Daoy (cell line): ENCODE measurements at regions not wholly inside any gene's neighbourhood (a gene's known extent, or its start where the extent isn't known, plus 50 kb on each side); places are given as distances from the start of the nearest gene placed in this dataset.
A peak's percentile ranks its signal among the peaks of the same experiment; 100 is the strongest.

Experiments
- DNase-seq: peaks from one replicate; pipeline ENCODE4 v3.0.0-alpha.2; 2015; ENCODE audit warnings: low read depth

DNA sequence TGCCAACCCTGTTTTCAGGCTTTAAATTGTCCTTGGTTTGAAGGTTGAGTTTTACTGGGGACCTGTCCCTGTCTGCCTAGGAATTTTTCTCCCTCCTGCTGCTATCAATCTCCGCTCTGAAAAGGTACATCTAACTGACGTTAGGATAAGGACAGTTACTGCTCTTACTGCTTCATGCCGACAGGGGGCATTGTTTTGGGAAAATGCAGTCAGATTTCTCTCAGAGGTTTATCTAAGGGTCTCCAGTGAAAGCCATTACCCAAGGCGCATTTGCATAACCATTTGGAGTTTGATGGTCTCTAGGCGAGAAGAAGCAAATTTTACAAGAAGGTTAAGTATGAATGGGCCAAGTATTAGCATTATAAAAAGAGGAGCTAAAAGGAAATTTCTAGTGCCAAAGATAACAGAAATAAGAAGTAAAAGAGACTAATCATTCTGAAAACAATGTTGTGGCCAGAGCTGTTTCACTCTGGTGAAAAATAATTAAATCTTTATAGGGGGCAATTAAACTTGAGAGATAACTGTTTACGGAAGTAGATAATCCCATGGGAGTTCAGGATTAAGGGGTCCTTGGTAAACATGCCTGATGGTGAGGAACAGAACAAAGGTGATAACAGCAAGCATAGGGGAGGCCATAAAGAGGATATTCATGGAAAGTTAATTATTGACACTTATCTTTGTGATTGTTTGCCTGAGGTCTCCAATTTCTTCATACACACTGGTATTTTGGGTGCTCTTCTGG, 605.0 kb downstream of the MTRR start:
- DNase-seq: no peak

GRCh38 chr5:8474569-8474930, 605.6 kb downstream of the MTRR start:
- no peak for DNase-seq

GRCh38 chr5:8478326-8478725, 609.4 kb downstream of the MTRR start:
- no peak for DNase-seq

GRCh38 chr5:8481007-8481406, 612.1 kb downstream of the MTRR start:
- no peak for DNase-seq

DNA sequence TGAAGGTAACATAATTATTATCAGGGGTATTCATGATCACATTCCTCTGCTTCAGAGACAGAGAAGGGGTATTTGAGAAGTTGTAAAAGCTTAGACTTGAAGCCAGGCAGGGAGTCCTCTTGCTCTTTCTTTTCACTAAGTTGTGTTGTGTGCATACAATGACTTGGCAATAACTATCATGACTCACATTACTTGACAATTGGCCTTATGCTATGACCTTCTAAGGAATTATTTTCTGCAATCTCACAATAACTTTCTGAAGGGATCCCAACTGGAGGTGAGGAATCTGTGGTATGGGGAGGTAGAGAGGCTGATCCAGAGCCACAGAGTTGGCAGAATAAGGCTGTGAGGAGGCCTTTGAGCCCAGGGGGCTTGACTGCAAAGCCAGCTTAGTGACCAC, 622.3 kb downstream of the MTRR start:
- no peak for DNase-seq

GRCh38 chr5:8493176-8493575, 624.2 kb downstream of the MTRR start:
- no peak for DNase-seq

GRCh38 chr5:8500426-8500825, 631.5 kb downstream of the MTRR start:
- DNase-seq: no peak

DNA sequence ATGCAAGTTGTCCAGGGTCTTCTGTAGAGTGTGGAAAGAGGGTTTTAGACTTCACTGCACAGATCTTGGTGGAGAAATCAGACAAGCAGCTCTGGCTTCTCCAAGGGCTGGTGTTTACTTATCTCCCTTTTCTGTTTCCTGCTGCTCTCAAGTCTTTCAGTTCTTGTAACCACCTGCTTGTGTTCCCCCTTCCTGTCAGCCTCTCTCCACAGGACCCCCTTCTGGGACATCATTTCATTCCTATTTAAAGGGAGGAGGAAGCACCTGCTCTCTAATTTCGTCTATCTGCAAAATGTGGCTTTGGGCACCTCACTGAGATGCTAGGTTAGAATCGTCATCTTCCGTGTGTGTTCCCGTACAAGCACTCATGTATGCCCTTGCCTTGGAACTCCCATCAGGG, 636.2 kb downstream of the MTRR start:
- no peak for DNase-seq

GRCh38 chr5:8508231-8508630, 639.3 kb downstream of the MTRR start:
- no peak for DNase-seq

DNA sequence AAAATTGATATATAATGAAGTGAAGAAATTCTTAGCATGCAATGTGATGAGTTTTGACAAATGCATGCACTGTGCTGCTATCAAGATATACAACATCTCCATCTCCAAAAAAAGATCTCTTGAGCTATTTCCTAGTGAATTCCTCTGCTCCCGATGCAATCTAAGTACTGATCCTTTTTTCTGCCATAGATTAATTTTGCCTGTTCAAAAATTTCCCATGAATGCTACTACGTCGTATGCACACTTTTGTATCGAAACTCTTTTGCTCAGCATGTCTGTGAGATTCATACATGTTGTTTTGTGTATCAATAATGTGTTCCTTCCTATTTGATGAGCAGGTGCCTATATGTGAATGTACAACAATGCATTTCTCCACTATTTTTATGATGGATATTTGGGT, 647.4 kb downstream of the MTRR start:
- DNase-seq: no peak

DNA sequence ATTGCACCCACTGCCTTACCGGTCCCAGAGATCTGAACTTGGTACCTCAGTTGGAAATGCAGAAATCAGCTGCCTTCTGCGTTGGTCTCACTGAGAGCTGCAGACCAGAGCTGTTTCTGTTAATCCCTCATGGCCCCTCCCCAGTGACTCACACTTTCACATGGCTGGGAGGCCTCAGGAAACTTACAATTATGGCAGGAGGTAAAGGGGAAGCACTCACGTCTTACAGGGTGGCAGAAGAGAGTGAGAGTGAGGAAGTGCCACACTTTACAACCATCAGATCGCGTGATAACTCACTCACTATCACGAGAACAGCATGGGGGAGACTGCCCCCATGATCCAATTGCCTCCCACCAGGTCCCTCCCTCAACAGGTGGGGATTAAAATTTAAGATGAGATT, 648.5 kb downstream of the MTRR start:
- DNase-seq: peak; percentile 50

DNA sequence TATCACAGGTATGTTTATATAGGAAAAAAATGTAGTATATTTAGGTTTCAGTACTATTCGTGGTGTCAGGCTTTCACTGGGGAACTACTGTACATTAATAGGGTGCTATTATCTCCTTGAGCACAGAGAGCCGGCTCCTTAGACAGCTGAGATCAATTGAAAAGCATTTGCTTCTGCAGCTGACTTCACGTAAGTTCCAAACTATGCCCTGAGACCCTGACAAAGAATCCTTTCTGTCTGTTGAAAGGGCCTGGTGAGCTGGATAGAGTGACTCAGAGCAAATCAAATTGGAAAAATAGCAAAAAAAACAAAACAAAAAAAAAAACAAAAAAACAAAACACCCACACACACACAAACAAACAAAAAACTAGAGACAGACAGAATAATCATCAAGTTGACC, 652.0 kb downstream of the MTRR start:
- DNase-seq: no peak

- no peak for DNase-seq
Measured at GRCh38 chr5:8521991-8522390, 653.0 kb downstream of the MTRR start.

DNA sequence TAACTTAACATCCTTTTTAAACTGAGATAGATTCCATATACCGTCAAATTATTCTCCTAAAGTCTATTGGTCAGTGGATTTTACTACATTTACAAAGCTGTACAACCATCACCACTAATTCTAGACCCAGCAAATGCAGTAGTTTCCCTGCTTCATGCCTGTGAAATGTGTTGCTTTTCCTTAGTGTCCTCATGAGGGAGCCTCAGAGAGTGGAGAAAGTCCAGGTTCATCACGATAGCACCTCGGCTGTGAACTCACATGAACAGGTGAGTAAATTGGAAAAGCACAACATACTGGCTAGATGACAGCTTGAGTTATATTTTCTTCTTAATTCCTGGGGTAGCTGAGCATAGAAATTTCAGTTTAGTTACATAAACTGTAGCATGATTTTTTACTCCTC, 653.7 kb downstream of the MTRR start:
- no peak for DNase-seq

DNA sequence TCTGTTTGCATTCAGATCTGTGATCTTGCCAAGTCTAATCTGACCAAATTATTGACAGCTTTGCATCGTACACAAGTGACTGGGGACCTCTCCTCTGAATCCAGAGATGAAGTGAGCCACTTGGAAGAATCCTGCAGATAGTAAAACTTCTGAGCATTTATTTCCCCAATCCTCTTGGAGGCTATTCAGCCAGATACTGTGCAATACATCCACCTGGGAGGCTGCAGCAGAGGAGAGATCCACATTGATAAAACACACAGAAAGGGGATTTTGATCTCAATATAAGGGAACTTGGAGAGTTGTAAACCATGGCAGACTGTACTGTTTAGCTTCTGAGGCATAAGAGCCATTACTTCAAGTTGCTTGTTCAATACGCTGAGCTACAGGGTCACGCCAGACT, 654.6 kb downstream of the MTRR start:
- no peak for DNase-seq

GRCh38 chr5:8525819-8526218, 656.9 kb downstream of the MTRR start:
- no peak for DNase-seq

DNA sequence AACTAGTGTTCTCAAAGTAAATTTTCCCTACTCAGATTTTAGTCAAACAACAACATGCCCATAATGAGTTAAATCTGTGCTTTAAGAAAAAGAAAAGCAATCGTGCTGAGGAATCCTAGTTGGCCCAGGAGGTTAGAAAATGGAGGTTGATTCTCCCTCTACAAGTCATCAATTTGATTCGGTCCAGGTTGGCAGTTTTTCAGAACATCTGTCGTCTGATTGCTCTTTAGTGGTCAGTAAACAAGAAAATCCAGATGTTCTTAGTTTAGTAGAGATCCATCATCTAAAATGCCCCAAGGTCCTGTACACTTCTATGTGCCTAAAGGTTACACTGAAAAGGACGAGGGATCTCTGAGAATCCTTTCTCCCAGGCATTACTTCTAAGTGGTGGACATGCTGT, 659.2 kb downstream of the MTRR start:
- DNase-seq: no peak

DNA sequence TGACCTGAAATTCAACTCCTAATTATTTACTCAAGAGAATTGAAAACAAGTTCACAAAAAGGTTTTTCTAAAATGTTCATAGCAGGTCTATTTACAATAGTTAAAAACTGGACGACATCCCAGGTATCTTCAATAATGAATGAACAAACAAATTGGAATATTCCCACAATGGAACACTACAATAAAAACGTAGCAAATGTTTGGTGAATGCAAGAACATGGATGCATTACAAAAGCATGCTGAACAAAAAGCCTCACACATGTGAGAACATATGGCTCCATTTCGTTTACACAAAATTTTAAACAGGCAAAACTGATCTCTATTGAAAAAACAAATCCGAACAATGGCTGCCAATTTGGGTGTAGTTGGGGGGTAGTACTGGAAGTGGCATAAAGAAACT, 669.9 kb downstream of the MTRR start:
- no peak for DNase-seq

- no peak for DNase-seq
Measured at GRCh38 chr5:8540317-8540716, 671.4 kb downstream of the MTRR start.

DNA sequence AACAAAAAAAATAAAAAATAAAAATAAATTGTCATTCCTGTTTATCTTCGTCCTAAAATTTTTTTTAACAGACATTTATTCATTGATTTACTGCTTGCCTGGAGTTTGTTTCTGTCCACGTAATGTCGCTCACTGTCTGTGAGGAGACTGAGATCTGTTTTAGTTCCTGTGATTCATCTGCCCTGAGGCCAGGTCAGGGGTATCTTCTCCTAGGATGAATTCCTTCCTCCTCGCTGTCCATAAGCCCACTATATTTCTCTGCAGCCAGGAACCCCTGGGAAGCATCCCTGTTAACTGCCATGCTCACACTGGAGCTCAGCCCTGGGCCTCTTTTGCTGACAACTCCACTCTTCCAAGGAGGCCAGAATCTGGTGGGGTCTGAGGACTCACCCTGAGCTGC, 682.0 kb downstream of the MTRR start:
- no peak for DNase-seq

GRCh38 chr5:8553364-8553763, 684.4 kb downstream of the MTRR start:
- no peak for DNase-seq

GRCh38 chr5:8557728-8558127, 688.8 kb downstream of the MTRR start:
- no peak for DNase-seq

- no peak for DNase-seq
Measured at GRCh38 chr5:8560776-8561175, 691.8 kb downstream of the MTRR start.

DNA sequence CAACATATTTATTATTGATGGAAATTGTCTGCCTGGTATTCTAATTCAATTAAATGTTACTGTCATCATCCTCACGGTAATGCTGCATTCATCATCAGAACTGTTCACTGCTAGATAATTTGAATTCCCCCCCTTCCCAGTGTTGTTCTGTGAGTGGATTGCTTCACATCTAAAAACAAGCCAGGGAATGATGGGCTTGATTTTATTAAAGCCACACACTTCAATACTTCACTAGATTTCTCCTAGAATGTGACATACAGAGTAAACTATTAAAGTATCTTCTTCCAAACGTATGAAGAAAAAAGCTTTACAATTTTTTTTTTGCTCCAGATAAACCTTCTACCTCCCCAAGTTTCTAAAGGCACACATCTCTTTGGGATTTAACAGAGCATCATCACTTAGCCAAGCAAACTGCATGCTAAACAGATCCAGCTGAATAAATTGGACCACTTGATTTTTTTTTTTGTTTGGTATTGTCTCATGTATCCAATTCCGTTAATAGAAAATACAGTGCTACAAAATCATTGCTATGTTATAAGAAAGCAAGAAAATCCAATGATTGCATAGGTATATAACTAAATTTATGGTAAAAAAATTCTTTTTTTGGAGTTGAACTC, 692.4 kb downstream of the MTRR start:
- DNase-seq: no peak
